Loucy (cell line): ENCODE measurements at regions not wholly inside any gene's neighbourhood (a gene's known extent, or its start where the extent isn't known, plus 50 kb on each side); places are given as distances from the start of the nearest gene placed in this dataset.

ENCODE experiments used
- EZH2phosphoT487 ChIP-seq: fragments of 200-600 bp; IDR thresholded peaks from 2 replicates; pipeline ENCODE4 v1.6.1; 2018; ENCODE audit warnings: antibody characterized with exemption, mild to moderate bottlenecking, moderate library complexity, borderline replicate concordance
- TF ChIP-seq, protein P1 (sequence below): fragments of 200-600 bp; sonication (generic); conservative IDR thresholded peaks from 2 replicates; pipeline ENCODE4 v1.5.1; 2014; ENCODE audit warnings: mild to moderate bottlenecking, antibody characterized with exemption, low read length

DNA sequence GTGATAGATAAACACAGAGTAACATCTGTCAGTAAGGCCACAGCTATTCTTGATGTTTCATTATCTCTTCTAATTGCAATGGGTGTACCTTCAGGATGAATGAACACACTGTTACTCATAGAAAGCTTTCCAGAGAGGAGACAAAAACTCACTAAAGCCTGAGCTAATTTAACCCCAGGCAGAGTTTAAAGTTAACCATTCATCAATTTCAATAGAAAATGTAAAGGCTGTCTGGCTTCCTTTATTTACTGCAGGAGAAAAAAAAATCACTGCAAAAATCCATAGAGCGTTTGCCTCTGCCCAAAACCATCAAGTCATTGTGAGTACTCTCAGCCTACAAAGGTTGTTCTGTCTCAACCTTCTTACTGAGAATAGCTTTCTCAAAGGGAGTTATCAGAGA lies 376.9 kb downstream of the PPP4R3C start:
- TF ChIP-seq, protein P1, sequence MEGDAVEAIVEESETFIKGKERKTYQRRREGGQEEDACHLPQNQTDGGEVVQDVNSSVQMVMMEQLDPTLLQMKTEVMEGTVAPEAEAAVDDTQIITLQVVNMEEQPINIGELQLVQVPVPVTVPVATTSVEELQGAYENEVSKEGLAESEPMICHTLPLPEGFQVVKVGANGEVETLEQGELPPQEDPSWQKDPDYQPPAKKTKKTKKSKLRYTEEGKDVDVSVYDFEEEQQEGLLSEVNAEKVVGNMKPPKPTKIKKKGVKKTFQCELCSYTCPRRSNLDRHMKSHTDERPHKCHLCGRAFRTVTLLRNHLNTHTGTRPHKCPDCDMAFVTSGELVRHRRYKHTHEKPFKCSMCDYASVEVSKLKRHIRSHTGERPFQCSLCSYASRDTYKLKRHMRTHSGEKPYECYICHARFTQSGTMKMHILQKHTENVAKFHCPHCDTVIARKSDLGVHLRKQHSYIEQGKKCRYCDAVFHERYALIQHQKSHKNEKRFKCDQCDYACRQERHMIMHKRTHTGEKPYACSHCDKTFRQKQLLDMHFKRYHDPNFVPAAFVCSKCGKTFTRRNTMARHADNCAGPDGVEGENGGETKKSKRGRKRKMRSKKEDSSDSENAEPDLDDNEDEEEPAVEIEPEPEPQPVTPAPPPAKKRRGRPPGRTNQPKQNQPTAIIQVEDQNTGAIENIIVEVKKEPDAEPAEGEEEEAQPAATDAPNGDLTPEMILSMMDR = no peak
- TF ChIP-seq EZH2phosphoT487 = no peak
